Ascending aorta (tissue), 2 donors: ENCODE measurements at regions not wholly inside any gene's neighbourhood (a gene's known extent, or its start where the extent isn't known, plus 50 kb on each side); places are given as distances from the start of the nearest gene placed in this dataset.

Experiments used
- DNase-seq, 2 donors: peaks; one replicate each; pipeline ENCODE4 v3.0.0-alpha.2; 2019; ENCODE audit warnings: low spot score in 2 of 2
- H3K27ac ChIP-seq, 2 donors: fragments of 200-600 bp; sonication (generic); one replicate each; pipeline ENCODE4 v1.5.1; 2016 to 2017; ENCODE audit warnings: mild to moderate bottlenecking in 1 of 2
- H3K27me3 ChIP-seq: fragments of 200-600 bp; sonication (generic); one replicate; pipeline ENCODE4 v1.5.1; 2017
- H3K36me3 ChIP-seq, 2 donors: fragments of 200-600 bp; sonication (generic); one replicate each; pipeline ENCODE4 v1.5.1; 2016
- H3K4me1 ChIP-seq, 2 donors: fragments of 200-600 bp; sonication (generic); one replicate each; pipeline ENCODE4 v1.5.1; 2016 to 2017; ENCODE audit warnings: mild to moderate bottlenecking in 1 of 2
- H3K4me3 ChIP-seq, 2 donors: fragments of 200-600 bp; sonication (generic); one replicate each; pipeline ENCODE4 v1.5.1; 2016 to 2017; ENCODE audit warnings: mild to moderate bottlenecking in 1 of 2
- H3K9me3 ChIP-seq, 2 donors: fragments of 200-600 bp; sonication (generic); one replicate each; pipeline ENCODE4 v1.5.1; 2016
- CTCF ChIP-seq, 3 experiments: fragments of 200-600 bp in 2 of 3; fragments of 450-650 bp in 1 of 3; sonication (generic) in 2 of 3; IDR thresholded peaks; one replicate each; pipeline ENCODE4 v1.5.1; 2016 to 2019; ENCODE audit warnings: antibody characterized with exemption in 3 of 3, mild to moderate bottlenecking in 1 of 3, moderate library complexity in 1 of 3
- intact Hi-C: fragments of 100-400 bp; cut with DNase I; formaldehyde crosslinking; loops from one replicate; pipeline ENCODE4 v1.15.1; 2023

- H3K4me1 ChIP-seq: no peaks in the 10 kb centered on the region
- intact Hi-C loops: no loop called here
Measured at GRCh38 chr10:10774416-10774815, 243.3 kb upstream of the CELF2 start.

GRCh38 chr10:10776363-10776762 is 241.3 kb upstream of the CELF2 start:
- H3K27me3 ChIP-seq: no peaks in the 10 kb centered on the region
- no peaks in the 10 kb centered on the region for H3K9me3 ChIP-seq
- H3K4me1 ChIP-seq: no peaks in the 10 kb centered on the region
- no peak overlapping the region for H3K4me3 ChIP-seq
- H3K36me3 ChIP-seq: no peaks in the 10 kb centered on the region
- no peak overlapping the region for H3K27ac ChIP-seq
- no peak for TF ChIP-seq CTCF (IDR thresholded peaks at IDR 0.05)
- no peak for DNase-seq
- intact Hi-C loops: no loop called here

More at GRCh38 chr10:10774416-10774815, 243.3 kb upstream of the CELF2 start:
- H3K4me3 ChIP-seq: no peak overlapping the region
- H3K27ac ChIP-seq: no peak overlapping the region
- DNase-seq: no peak
- H3K9me3 ChIP-seq: no peaks in the 10 kb centered on the region
- H3K36me3 ChIP-seq: no peaks in the 10 kb centered on the region
- H3K27me3 ChIP-seq: no peaks in the 10 kb centered on the region
- TF ChIP-seq CTCF (IDR thresholded peaks at IDR 0.05): no peak

GRCh38 chr10:10777279-10777678 is 240.4 kb upstream of the CELF2 start:
- Histone ChIP-seq H3K27ac (no peak overlapping the region), H3K9me3 (no peaks in the 10 kb centered on the region), H3K4me1 (no peaks in the 10 kb centered on the region), H3K4me3 (no peak overlapping the region), H3K36me3 (no peaks in the 10 kb centered on the region), H3K27me3 (no peaks in the 10 kb centered on the region)
- no peak for TF ChIP-seq CTCF (IDR thresholded peaks at IDR 0.05)
- intact Hi-C loops: no loop called here
- DNase-seq: no peak

- no peaks in the 10 kb centered on the region for H3K4me1 ChIP-seq
- H3K27me3 ChIP-seq: no peaks in the 10 kb centered on the region
- intact Hi-C loops: no loop called here
- H3K4me3 ChIP-seq: no peak overlapping the region
- no peak for TF ChIP-seq CTCF (IDR thresholded peaks at IDR 0.05)
- no peaks in the 10 kb centered on the region for H3K36me3 ChIP-seq
- no peaks in the 10 kb centered on the region for H3K9me3 ChIP-seq
- no peak for DNase-seq
- no peak overlapping the region for H3K27ac ChIP-seq
Measured at GRCh38 chr10:10777723-10778122, 239.9 kb upstream of the CELF2 start.

GRCh38 chr10:10778959-10779358 is 238.7 kb upstream of the CELF2 start:
- Histone ChIP-seq H3K36me3 (no peaks in the 10 kb centered on the region), H3K27me3 (no peaks in the 10 kb centered on the region), H3K9me3 (no peaks in the 10 kb centered on the region), H3K4me1 (no peaks in the 10 kb centered on the region), H3K27ac (no peak overlapping the region), H3K4me3 (no peak overlapping the region)
- TF ChIP-seq CTCF (IDR thresholded peaks at IDR 0.05): no peak
- no peak for DNase-seq
- intact Hi-C loops: no loop called here

GRCh38 chr10:10779511-10779910 is 238.2 kb upstream of the CELF2 start:
- H3K4me1 ChIP-seq: no peaks in the 10 kb centered on the region
- DNase-seq: no peak
- no peak overlapping the region for H3K4me3 ChIP-seq
- H3K36me3 ChIP-seq: no peaks in the 10 kb centered on the region
- intact Hi-C loops: no loop called here
- H3K27me3 ChIP-seq: no peaks in the 10 kb centered on the region
- H3K9me3 ChIP-seq: no peaks in the 10 kb centered on the region
- TF ChIP-seq CTCF (IDR thresholded peaks at IDR 0.05): no peak
- no peak overlapping the region for H3K27ac ChIP-seq
